ENCODE measurements at regions not wholly inside any gene's neighbourhood (a gene's known extent, or its start where the extent isn't known, plus 50 kb on each side); places are given as distances from the start of the nearest gene placed in this dataset.
"Not testable (repeated sequence)": the region's sequence is repeated elsewhere in the genome, so short reads cannot be mapped to it uniquely, and the experiment has no call there.

DNA sequence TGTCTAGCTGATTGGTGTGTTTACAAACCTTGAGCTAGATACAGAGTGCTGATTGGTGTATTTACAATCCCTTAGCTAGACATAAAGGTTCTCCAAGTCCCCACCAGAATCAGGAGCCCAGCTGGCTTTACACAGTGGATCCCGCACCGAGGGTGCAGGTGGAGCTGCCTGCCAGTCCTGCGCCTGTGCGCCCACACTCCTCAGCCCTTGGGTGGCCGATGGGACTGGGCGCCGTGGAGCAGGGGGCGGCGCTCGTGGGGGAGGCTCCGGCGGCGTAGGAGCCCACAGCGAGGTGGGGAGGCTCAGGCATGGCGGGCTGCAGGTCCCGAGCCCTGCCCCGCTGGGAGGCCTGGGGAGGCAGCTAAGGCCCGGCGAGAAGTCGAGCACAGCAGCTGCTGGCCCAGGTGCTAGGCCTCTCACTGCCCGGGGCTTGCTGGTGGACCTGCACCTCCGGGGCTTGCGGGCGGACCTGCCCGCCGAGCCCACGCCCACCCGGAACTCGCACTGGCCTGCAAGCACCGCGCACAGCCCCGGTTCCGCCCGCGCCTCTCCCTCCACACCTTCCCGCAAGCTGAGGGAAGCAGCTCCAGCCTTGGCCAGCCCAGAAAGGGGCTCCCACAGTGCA lies 51.0 kb upstream of the CDYL start:
- not testable (repeated sequence) for DNase-seq

DNA sequence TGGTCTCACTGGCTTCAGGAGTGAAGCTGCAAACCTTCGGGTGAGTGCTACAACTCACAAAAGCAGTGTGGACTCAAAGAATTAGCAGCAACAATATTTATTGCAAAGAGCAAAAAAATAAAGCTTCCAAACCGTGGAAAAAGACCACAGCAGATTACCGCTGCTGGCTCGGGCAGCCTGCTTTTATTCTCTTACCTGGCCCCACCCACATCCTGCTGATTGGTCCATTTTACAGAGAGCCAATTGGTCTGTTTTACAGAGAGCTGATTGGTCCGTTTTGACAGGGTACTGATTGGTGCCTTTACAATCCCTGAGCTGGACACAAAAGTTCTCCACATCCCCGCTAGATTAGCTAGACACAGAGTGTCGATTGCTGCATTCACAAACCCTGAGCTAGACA lies 51.5 kb upstream of the CDYL start:
- not testable (repeated sequence) for DNase-seq

DNA sequence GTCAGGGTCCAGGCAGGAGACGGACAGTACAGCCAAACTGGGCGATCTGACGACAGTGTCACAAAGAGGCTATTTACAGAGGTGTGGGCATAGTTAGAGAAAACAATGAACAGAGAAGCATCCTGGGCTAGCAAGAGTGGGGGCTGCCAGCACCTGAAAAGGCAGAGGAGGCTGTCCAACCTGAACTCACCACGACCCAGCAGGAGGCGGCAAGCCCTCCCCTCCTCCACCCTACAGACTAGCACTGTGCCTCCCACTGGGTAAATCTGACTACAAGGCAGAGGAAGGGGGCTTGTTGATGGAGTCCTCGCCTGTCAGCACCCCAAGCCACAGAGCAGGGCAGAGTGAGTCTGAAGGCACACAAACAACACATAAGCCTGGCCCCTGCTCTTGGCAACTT lies 52.8 kb upstream of the CDYL start:
- DNase-seq: no peak

DNA sequence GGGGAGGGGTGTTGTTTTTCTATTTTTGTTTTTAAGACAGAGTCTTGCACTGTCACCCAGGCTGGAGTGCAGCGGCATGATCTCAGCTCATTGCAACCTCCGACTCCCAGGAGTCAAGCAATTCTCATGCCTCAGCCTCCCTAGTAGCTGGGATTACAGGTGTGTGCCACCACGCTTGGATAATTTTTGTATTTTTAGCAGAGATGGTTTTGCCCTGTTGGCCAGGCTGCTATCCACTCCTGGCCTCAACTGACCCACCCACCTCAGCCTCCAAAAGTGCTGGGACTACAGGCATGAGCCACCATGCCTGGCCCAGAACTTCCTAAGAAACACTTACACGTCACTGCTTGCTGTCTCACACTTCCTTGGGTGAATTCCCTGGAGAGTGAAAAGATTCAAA lies 54.8 kb upstream of the CDYL start:
- DNase-seq: not testable (repeated sequence)

DNA sequence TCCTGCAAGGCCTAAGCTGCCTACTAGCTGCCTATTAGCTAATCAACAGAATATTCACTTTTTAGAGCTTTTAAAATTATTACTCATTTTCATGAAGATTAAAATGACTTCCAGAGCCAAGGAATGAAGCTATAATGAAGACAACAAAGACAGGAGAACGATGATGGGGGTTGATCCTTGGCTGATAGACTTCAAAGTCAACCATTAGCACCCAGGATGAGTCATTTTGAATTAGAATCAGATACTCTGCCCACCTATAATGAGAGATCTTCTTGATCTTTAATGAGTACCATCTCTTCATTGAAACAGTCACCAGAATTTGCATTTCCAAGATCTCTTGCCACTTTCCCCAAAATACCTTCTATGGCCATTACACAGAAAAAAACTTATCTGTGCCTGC lies 56.7 kb upstream of the CDYL start:
- no peak for DNase-seq

DNA sequence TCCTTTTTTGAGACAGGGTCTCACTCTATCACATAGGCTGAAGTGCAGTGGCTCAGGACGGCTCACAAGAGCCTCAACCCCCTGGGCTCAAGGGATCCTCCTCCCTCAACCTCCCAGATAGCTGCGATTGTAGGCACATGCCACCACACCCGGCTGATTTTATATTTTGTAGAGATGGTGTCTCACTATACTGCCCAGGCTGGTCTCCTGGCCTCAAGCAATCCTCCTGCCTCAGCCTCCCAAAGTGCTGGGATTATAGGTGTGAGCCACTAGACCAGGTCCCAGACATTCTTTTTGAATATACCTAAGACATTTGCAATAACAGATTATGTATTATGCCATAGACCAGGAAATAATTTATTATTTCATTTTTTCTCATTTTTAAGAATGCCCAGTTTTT lies 58.3 kb upstream of the CDYL start:
- DNase-seq: no peak

DNA sequence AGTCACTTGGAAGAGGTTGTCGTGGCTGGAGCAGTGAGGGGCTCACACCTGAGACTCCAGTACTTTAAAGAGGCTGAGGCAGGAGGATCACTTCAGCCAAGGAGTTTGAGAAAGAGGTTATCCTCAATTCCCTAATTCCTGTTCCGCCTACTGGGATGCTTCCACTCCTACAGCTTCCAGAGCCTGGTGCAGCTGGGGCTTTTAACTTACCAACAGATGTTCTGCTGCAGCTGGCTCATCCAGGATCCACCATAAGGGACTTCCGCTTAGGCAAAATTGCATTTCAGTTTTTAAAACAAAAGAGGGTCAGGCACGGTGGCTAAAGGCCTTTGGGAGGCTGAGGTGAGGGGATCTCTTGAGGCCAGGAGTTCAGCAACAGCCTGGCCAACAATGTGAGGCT lies 59.1 kb upstream of the CDYL start:
- DNase-seq: no peak

DNA sequence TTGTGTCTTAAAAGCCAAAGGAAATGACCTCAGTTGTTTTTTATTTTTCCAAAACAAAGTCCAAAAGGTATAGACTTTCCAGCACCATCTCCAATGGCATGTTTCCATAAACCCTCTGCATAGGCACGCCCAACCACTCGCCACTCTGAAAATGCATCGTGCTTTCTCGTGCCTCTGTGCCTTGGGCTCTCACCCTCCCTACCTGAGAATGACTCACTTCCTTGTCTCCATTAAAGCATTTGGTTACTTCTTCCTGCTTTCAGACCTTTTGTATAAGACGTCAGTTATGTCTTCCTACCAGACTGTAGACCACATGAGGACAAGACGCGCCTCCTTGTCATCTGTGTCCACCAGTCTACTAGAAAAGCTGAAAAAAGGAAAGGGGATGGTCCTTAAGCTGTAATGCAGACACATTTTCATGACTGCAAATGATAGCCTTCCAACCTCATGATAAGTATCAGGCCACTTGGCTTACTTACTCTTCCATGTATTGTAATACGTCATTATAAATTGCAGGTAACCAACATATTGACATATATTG lies 61.2 kb upstream of the CDYL start:
- no peak for DNase-seq

DNA sequence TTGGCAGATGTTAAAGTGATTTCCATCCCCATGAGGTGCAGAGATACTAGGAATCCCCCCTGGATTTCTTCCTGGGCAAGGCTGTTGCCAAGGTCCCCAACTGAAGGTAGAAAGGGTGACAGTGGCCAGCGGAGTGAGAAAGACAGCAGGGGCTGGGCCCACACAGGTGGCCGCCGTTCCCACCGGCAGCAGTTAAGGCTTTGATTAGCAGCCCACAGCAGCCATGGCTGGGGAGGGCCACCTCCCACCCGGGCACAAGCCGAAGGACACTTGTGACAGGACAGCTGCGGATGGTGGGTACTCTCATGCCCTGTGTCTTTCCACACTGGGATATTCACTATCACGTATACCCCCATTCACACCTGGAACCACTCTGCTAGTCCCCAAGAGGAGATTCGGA lies 63.9 kb upstream of the CDYL start:
- DNase-seq: no peak

DNA sequence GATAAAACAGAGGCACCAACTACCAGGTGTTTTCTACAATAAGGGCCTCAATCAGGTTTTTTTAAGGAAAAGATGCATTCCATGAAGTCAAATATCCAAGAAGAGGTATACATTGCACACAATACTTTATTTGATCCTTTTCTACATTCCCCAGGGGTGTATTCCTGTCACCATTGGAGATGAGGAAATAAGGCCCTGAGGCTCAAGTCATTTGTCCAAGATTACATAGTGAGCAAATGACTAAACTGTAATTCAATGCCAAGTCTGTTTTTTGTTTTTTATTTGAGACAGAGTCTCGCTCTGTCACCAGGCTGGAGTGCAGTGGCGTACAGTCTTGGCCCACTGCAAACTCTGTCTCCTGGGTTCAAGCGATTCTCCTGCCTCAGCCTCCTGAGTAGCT lies 69.2 kb upstream of the CDYL start:
- no peak for DNase-seq

DNA sequence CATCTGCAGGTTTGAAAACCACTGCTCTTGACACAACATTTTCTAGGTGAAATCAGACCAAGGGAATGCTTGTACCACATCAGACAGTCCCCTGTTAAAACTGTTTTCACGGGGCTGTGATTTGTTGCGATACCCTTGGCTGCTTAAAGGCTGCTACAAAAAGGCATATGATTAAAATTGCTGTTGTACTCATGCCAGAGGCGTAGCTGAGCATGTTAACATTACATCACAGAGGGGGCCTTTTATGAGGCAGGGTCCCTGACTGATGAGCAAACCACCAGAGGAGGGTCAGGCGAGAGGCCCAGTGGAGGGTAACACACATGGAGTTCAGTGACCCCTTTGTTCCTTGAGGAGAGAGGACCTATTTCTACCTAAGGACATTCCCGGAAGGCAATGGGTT lies 70.4 kb upstream of the CDYL start:
- DNase-seq: no peak

DNA sequence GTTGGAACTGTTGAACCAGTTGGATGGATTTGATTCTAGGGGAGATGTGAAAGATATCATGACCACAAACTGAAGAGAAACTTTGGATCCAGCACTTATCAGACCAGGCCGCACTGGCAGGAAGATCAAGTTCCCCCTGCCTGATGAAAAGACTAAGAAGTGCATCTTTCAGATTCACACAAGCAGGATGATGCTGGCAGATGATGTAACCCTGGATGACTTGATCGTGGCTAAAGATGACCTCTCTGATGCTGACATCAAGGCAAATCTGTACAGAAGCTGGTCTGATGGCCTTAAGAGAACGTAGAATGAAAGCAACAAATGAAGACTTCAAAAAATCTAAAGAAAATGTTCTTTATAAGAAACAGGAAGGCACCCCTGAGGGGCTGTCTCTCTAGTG lies 72.8 kb upstream of the CDYL start:
- no peak for DNase-seq

DNA sequence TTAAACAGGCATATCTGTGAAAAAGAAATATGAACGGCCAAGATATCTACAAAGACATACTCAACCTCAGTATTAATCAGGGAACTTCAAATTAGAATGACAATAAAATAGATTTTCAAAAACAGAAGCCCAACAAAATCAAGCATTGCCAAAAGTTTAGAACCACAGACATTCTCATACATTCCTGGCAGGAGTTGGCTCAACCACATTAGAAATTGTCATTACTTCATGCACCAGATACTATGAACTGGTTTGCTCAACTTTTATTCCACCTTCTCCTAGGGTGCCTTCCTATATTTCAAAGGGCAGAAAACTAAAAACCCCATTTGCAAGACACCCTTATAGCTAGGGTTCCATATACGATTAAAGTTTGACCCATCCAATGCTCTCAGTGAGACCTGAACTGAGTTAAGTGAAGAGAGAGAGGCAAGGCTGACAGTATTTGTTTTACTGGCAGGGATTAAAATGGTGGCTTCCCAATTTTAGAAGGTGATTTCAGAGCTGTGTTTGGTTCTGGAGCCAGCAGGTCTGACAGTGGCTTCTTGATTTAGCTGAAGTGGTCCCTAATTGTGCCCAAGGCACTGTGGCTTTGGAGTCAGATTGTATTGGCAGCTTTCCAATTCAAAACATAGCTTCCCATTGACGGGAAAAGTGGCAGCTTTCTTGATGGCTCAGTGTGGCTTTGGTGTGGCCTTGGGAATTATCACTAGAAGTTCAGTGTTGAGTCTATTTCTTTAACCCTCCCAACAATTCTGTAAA lies 77.1 kb upstream of the CDYL start:
- DNase-seq: no peak

DNA sequence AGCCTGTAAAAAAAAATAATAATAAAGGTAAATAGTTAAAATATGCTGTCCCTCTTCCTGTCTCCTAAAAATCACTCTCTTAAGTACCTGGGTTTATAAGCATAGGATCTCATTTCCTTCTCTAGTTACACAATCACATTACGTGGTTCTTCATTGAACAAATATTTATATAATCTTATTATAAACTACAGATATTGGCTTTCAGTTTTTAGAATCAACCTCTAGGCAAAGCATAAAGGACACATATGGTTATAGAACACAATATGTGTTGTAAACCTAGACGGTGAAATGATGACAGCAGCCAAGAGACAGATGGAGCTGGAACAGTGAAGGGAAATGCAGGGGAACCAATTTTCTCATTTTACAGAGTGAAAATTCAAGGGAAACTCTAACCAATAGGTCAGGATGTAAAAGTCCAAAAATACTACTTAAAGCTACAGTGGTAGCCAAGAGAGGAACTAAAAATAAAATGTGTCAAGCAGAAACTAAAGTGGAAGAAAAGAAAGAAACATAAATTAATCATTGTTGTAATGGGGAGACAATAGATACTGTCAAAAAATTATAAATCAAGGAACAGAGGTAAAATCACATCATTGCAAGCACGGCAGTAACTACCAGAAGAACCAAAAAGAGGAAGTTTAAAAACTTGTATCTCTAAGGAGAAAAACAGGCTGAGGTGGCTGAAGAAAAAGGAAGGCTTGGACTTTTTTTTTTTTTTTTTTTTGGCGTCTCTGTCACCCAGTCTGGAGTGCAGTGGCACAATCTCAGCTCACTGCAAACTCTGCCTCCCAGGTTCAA lies 82.8 kb upstream of the CDYL start:
- DNase-seq: no peak

DNA sequence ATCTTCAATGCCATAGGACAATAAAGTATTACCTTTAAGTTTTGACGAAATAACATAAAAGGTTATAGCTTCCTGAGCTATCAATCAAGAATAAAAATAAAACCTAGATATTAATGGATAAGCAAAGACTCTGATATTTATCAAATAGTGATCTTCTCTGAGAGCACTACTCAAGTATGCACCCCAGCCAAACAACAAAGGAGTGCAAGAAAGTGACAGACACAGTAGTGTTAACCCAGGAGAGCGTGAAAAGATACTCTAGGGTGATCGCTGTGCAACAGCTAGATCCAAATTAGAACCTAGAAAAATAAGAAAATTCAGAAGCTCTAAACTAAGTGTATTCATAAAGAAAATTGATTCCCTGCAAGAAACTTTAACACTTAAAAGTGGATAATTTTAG lies 83.5 kb upstream of the CDYL start:
- DNase-seq: no peak

DNA sequence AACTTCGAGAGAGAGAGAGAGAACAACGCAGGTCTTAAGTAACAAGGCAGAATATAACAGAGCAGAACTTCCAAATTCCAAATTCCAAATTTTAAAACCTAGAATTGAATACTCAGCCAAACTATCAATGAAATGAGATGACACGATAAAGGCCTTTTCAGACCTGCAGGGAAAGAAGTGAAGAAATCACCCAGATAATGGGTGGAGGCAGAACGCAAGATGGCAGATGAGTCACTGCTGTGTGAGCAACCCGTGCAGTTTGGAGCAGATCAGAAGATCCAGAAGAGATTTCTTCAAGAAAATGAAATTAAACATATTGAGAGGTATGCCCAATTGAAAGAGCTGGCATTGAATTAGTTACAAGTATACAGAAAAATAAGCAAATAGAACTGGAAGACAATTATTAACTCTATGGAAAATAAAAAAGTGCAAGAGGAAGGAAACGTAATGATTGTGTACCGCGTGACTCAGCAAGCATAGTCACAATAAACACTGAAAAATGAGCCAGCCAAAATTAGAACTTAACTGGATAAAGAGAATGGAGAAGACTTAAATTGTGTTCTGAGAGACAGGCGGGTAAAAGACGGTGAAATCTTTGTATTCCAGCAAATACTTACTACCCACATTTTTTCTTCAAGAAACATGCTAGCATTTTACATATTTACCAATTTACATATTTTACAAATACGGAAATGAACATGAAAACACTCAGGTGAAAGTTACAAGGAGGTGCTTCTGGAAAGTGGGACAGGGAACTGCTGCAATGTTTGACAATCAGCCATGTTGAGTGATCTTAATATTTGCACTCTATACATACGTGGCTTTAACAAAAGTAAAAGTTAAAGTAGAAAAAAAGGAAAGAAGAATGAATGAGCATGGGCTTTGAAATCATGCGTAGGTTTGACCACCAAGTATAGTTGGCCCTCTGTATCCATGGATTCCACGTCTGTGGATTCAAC lies 87.9 kb upstream of the CDYL start:
- no peak for DNase-seq

DNA sequence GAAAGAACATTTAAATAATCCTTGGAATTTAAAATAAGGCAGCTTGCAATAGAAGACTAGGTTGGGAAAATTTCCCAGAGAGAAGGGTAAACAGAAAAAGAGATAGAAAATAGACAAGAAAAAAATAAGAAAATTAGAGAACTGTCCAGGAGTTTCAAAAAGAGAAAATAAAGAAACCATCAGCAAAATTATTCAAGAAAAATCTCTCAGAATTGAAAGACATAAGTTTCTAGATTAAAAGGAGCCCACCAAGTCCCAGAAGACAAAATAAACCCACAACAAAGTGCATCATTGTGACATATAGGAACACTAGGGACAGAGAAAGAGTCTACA lies 88.6 kb upstream of the CDYL start:
- DNase-seq: no peak

DNA sequence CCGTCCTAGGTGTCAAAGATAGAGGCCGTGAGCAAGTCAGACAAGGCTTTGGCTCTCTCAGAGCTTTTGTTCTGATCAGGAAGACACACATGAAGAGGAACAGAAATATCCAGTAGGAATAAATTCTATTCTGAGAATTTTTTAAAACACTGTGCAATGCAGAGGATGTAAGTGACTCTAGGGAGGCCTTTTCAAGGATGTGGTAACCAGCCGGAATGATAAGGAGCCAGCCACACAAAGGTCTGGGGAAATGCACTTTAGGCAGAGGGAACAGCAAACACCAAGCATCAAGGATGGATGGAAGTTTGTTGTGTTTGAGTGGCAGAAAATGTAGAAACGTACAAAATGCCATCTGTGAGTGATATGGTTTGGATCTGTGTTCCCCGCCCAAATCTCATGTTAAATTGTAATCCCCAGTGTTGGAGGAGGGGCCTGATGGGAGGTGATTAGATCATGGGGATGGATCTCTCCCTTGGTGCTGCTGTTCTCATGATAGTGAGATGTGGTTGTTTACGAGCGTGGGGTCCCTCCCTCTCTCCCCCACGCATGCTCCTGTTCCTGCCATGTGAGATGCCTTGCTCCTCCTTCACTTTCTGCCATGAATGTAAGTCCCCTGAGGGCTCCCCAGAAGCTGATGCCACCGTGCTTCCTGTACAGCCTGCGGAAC lies 93.6 kb upstream of the CDYL start:
- no peak for DNase-seq

DNA sequence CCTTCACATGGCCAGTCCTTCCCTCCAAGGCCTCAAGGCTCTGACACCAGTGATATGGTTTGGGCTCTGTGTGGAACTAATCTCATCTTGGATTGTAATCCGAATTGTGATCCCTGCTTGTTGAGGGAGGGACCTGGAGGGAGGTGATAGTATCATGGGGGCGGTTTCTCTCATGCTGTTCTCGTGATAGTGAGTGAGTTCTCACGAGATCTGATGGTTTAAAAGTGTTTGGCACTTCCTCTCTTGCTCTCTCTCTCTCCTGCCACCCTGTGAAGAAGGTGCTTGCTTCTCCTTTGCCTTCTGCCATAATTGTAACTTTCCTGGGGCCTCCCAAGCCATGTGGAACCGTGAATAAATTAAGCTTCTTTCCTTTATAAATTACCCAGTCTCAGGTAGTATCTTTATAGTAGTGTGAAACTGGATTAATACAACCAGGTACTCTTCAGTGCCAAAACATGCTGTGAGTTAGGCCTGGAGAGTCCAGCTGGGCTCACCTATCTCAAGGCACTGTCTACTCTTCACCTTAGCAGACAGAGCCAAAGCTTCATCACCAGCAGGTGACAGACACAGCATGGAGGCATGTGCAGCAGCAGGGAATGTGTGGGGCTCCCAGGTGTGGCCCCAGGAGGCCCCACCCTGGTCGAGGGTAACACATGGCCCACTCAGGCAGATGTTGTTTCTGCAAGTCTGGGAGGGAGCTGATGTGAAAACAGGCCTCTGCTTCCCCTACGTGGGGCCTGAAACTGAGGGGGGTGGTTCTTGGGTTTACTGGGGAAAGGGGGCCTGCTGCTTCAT lies 97.5 kb upstream of the CDYL start:
- DNase-seq: no peak

DNA sequence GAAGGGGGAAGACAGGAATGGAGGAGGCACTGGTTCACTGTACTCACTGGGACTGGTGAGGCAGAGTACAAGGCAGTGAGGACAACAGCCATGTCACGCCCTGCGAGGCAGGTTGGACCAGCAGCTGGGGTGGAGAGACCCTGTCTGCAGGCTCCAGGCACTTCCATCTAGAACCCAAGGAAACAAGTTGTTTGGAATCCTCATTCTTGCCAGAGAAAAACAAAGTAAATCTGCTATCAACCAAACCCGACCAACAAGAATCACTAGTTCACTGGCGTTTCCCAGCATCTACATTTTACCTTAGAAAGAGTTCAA lies 98.5 kb upstream of the CDYL start:
- DNase-seq: no peak

DNA sequence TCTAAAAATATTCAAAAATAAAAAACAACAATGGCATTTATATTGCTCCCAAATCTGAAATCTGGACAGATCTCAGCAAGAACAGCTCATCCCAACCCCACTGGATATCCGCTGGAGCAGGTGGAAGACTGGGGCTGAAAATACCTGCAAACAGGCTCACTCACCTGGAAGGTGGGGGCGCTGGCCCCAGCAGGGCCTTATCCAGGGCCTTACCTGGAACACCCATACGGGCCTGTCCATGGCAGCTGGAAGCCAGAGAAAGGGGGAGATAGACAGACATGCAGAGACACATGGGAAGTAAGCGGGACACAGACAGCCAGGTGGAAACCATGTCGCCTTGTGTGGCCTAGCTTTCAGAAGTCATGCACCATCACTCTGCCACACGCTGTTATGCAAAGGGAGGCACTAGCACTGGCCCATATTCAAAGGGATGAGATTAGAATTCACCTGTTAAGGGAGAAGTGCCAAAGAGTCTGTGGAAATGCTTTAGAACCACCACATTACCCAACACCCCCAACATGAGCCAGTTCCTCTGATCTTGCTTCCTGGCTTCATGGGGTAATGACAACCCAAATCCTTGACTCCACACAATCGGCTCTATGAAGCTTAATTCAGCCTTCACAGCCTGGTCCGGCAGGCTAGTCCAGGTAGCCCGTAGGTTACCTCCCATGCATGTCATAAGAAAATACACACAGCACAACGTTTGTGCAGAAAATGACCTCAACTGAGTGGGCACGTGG lies 99.0 kb upstream of the CDYL start:
- DNase-seq: no peak

Data from T-helper 9 cell (primary cell).